PC-3 (cell line): ENCODE measurements at regions not wholly inside any gene's neighbourhood (a gene's known extent, or its start where the extent isn't known, plus 50 kb on each side); places are given as distances from the start of the nearest gene placed in this dataset.
"Not testable (repeated sequence)": the region's sequence is repeated elsewhere in the genome, so short reads cannot be mapped to it uniquely, and the experiment has no call there.

ENCODE experiments used
- ATAC-seq: fragments of 200-7000 bp; cut with Tn5 transposase; 2 replicates; pipeline ENCODE4 v1.9.1; 2020; ENCODE audit warnings: mild to moderate bottlenecking, moderate library complexity
- BruUV-seq: library from RNA; stranded (reverse); fragments of 400-500 nt; replicated peaks from 2 replicates; lab custom pipeline; 2021; lab: Mats Ljungman, UMichigan
- CTCF ChIA-PET: fragments of 300-600 bp; sonication (Branson Sonifier 250); formaldehyde crosslinking; loops from one replicate; lab custom pipeline; 2022; ENCODE audit warnings: antibody characterized with exemption; lab: Charles Lee
- POLR2A ChIA-PET: fragments of 300-600 bp; sonication (Branson Sonifier 250); formaldehyde crosslinking; loops from one replicate; lab custom pipeline; 2022; ENCODE audit warnings: antibody characterized with exemption; ENCODE audit not compliant: unreplicated experiment; lab: Charles Lee
- DNase-seq: peaks from one replicate; pipeline ENCODE4 v3.0.0-alpha.2; 2015
- H2AFZ ChIP-seq: fragments of 300-600 bp; sonication (generic); 2 replicates; pipeline ENCODE4 v1.6.0; 2016; ENCODE audit warnings: antibody characterized with exemption, low read length
- H3F3A ChIP-seq: fragments of 300-600 bp; sonication (generic); one replicate; pipeline ENCODE4 v1.6.0; 2017; ENCODE audit warnings: antibody characterized with exemption, low read length, control low read depth, mild to moderate bottlenecking; ENCODE audit not compliant: unreplicated experiment
- H3K27ac ChIP-seq: fragments of 300-600 bp; sonication (generic); 2 replicates; pipeline ENCODE4 v1.5.1; 2016; ENCODE audit warnings: mild to moderate bottlenecking, low read length
- H3K27me3 ChIP-seq: fragments of 300-600 bp; sonication (generic); 2 replicates; pipeline ENCODE4 v1.6.1; 2016; ENCODE audit warnings: low read length, mixed read lengths
- H3K36me3 ChIP-seq: fragments of 300-600 bp; sonication (generic); 2 replicates; pipeline ENCODE4 v1.6.1; 2016; ENCODE audit warnings: low read depth, mixed run types, low read length, mixed read lengths
- H3K4me1 ChIP-seq: fragments of 300-600 bp; sonication (generic); 2 replicates; pipeline ENCODE4 v1.5.1; 2016; ENCODE audit warnings: low read length; ENCODE audit not compliant: insufficient read depth
- H3K4me2 ChIP-seq: fragments of 300-600 bp; sonication (generic); 2 replicates; pipeline ENCODE4 v1.6.0; 2016; ENCODE audit warnings: low read length
- H3K4me3 ChIP-seq: fragments of 300-600 bp; sonication (generic); 2 replicates; pipeline ENCODE4 v1.5.1; 2016; ENCODE audit warnings: mild to moderate bottlenecking, low read length, mixed read lengths
- H3K79me2 ChIP-seq: fragments of 300-600 bp; sonication (generic); 2 replicates; pipeline ENCODE4 v1.6.1; 2017; ENCODE audit warnings: low read length, mixed read lengths
- H3K9ac ChIP-seq: fragments of 300-600 bp; sonication (generic); 2 replicates; pipeline ENCODE4 v1.6.0; 2016; ENCODE audit warnings: mild to moderate bottlenecking, low read length
- H3K9me2 ChIP-seq: fragments of 300-600 bp; sonication (generic); replicated peaks from 2 replicates; pipeline ENCODE4 v1.6.1; 2016; ENCODE audit warnings: mixed run types, low read length, mixed read lengths
- H3K9me3 ChIP-seq: fragments of 300-600 bp; sonication (generic); 2 replicates; pipeline ENCODE4 v1.6.1; 2016; ENCODE audit warnings: low read length, mixed read lengths
- H4K20me1 ChIP-seq: fragments of 300-600 bp; sonication (generic); 2 replicates; pipeline ENCODE4 v1.6.1; 2016; ENCODE audit warnings: low read length, mixed read lengths
- intact Hi-C: fragments of 100-400 bp; cut with micrococcal nuclease; formaldehyde crosslinking; loops from 2 replicates; pipeline ENCODE4 v1.9.0; 2023
- TF ChIP-seq, protein P1 (sequence below): fragments of 300-600 bp; sonication (generic); conservative IDR thresholded peaks from 2 replicates; pipeline ENCODE4 v1.5.1; 2017; ENCODE audit warnings: antibody characterized with exemption, low read depth, mild to moderate bottlenecking, low read length

- H3K36me3 ChIP-seq, ATAC-seq, H3K27ac ChIP-seq, H4K20me1 ChIP-seq, H3K9me2 ChIP-seq, H3F3A ChIP-seq, H3K4me1 ChIP-seq, H3K9me3 ChIP-seq, DNase-seq, H2AFZ ChIP-seq, H3K27me3 ChIP-seq, H3K79me2 ChIP-seq, H3K4me3 ChIP-seq, H3K9ac ChIP-seq, BruUV-seq, CTCF ChIA-PET, intact Hi-C loops, H3K4me2 ChIP-seq, POLR2A ChIA-PET: not testable (repeated sequence)
These were observed 1381.5 kb downstream of the CDH12 start for GRCh38 chr5:21471691-21472090.

DNA sequence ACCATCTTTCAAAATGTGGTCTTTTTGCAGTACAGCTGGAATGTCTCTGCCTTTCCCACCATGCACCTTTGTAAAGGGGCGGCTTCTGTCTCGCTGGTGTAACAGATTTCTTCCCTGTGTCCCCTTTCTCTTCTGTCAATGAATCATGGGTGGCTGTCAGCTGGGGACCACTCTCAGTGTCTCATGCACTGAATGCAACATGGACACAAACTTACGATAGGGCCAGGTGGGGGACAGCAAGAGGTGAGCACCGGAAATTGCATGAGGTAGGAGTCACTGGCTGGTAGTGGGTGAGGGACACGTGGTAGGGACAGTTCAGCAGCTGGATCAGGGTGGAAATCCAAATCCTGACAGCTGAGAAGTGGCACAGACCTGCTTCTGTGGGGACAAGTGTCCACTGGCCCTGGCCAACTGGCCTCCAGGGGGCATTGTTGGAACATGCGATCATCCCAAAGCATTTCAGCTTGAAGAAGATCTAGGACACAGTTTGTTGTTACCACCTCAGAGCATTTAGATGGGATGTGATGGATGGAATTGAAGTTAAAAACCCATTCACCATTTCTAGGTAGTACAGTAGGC lies 1383.5 kb downstream of the CDH12 start:
- TF ChIP-seq, protein P1, sequence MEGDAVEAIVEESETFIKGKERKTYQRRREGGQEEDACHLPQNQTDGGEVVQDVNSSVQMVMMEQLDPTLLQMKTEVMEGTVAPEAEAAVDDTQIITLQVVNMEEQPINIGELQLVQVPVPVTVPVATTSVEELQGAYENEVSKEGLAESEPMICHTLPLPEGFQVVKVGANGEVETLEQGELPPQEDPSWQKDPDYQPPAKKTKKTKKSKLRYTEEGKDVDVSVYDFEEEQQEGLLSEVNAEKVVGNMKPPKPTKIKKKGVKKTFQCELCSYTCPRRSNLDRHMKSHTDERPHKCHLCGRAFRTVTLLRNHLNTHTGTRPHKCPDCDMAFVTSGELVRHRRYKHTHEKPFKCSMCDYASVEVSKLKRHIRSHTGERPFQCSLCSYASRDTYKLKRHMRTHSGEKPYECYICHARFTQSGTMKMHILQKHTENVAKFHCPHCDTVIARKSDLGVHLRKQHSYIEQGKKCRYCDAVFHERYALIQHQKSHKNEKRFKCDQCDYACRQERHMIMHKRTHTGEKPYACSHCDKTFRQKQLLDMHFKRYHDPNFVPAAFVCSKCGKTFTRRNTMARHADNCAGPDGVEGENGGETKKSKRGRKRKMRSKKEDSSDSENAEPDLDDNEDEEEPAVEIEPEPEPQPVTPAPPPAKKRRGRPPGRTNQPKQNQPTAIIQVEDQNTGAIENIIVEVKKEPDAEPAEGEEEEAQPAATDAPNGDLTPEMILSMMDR: peak; percentile 69
- ATAC-seq: peak; percentile 88
- H3K4me2 ChIP-seq, H3K4me1 ChIP-seq, BruUV-seq, H3K9ac ChIP-seq, POLR2A ChIA-PET, H3K4me3 ChIP-seq, H3K36me3 ChIP-seq, H3K9me3 ChIP-seq, H4K20me1 ChIP-seq, H2AFZ ChIP-seq, H3K9me2 ChIP-seq, H3K27me3 ChIP-seq, H3F3A ChIP-seq, H3K79me2 ChIP-seq, H3K27ac ChIP-seq: not testable (repeated sequence)
- peak; percentile 71 for DNase-seq
- intact Hi-C loops: loop anchor here (1.0 kb wide), 1 partner anchor 334 kb away; no protein-coding TSS in a partner anchor
- CTCF ChIA-PET: interaction anchor here (0.6 kb wide), 1 partner anchor 323 kb away, joined by 4 read pairs; no protein-coding TSS in a partner anchor

GRCh38 chr5:21467544-21467943 lies 1385.6 kb downstream of the CDH12 start:
- H3K27me3 ChIP-seq, H3K79me2 ChIP-seq, H4K20me1 ChIP-seq, H3K9me2 ChIP-seq, ATAC-seq, H3K9ac ChIP-seq, H3K4me1 ChIP-seq, H3K4me3 ChIP-seq, H3F3A ChIP-seq, H2AFZ ChIP-seq, BruUV-seq, H3K36me3 ChIP-seq, CTCF ChIA-PET, POLR2A ChIA-PET, H3K4me2 ChIP-seq, H3K9me3 ChIP-seq, intact Hi-C loops, DNase-seq, H3K27ac ChIP-seq: not testable (repeated sequence)

- H3K36me3 ChIP-seq, POLR2A ChIA-PET, H3K9me2 ChIP-seq, H3F3A ChIP-seq, H3K27me3 ChIP-seq, H3K9me3 ChIP-seq, H3K27ac ChIP-seq, H3K4me1 ChIP-seq, H4K20me1 ChIP-seq, DNase-seq, H3K79me2 ChIP-seq: not testable (repeated sequence)
- Histone ChIP-seq H3K9ac (peak overlapping the region; percentile 84), H3K4me2 (peak overlapping the region; percentile 71), H3K4me3 (peak overlapping the region; percentile 82), H2AFZ (peak overlapping the region; percentile 66; the same call in 1 of the 2 replicates)
- ATAC-seq: peak; percentile 44
- BruUV-seq: TSS peak; percentile 75
- CTCF ChIA-PET: interaction anchor here (0.6 to 0.7 kb wide), 4 partner anchors 63 to 788 kb away, joined by 3 to 4 read pairs (median 3); no protein-coding TSS in a partner anchor
- intact Hi-C loops: loop anchor here (5.0 kb wide), 1 partner anchor 487 kb away; no protein-coding TSS in a partner anchor
These were observed 1393.4 kb downstream of the CDH12 start for GRCh38 chr5:21459744-21460073.
